Upper lobe of left lung (tissue), 4 donors: ENCODE measurements at regions not wholly inside any gene's neighbourhood (a gene's known extent, or its start where the extent isn't known, plus 50 kb on each side); places are given as distances from the start of the nearest gene placed in this dataset.

Experiments used
- POLR2A ChIP-seq, 4 donors: fragments of 450-650 bp; IDR thresholded peaks; one replicate each; pipeline ENCODE4 v1.5.1; 2016 to 2017; ENCODE audit warnings: antibody characterized with exemption in 4 of 4, mild to moderate bottlenecking in 2 of 4
- TF ChIP-seq, protein P1 (sequence below), 6 experiments: fragments of 450-650 bp in 4 of 6; fragments of 200-600 bp in 2 of 6; sonication (generic) in 2 of 6; IDR thresholded peaks; one replicate each; pipeline ENCODE4 v1.5.1; 2016 to 2019; ENCODE audit warnings: antibody characterized with exemption in 6 of 6

GRCh38 chr10:4533621-4534020, 292.4 kb upstream of the AKR1E2 start:
- TF ChIP-seq, protein P1, sequence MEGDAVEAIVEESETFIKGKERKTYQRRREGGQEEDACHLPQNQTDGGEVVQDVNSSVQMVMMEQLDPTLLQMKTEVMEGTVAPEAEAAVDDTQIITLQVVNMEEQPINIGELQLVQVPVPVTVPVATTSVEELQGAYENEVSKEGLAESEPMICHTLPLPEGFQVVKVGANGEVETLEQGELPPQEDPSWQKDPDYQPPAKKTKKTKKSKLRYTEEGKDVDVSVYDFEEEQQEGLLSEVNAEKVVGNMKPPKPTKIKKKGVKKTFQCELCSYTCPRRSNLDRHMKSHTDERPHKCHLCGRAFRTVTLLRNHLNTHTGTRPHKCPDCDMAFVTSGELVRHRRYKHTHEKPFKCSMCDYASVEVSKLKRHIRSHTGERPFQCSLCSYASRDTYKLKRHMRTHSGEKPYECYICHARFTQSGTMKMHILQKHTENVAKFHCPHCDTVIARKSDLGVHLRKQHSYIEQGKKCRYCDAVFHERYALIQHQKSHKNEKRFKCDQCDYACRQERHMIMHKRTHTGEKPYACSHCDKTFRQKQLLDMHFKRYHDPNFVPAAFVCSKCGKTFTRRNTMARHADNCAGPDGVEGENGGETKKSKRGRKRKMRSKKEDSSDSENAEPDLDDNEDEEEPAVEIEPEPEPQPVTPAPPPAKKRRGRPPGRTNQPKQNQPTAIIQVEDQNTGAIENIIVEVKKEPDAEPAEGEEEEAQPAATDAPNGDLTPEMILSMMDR (IDR thresholded peaks at IDR 0.05) = no peak
- no peak for TF ChIP-seq POLR2A (IDR thresholded peaks at IDR 0.05)
